ENCODE measurements at regions not wholly inside any gene's neighbourhood (a gene's known extent, or its start where the extent isn't known, plus 50 kb on each side); places are given as distances from the start of the nearest gene placed in this dataset.

DNA sequence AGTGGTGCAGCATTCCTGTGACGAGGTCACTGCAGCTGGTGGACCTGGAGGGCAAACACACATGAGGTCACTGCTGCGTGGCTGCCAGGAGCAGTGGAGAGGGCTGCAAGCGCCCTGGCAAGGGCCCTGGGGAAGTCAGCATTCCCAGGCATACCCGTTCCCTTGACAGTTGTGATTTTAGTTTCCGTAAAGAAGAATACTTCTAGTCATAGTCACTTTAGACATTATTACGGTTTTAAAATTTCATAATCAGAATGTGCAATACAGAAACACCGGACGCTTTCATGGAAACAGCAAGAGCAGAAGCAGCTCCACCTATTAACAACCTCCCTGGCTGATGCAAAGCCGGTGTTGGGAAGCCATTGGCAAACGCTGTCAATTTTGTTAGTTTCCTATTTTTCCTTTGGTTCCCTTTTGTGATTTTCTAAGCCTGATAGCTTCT, 129.8 kb downstream of the GADD45G start:
- no peak overlapping the region for H2AFZ ChIP-seq (ENCODE audit: low read depth, low read length, poor library complexity, severe bottlenecking)
- H3K4me3 ChIP-seq (replicated peaks in 1 of 2; ENCODE audit: low read depth in 1 of 2, low read length in 2 of 2): no peak overlapping the region
- no peak overlapping the region for H3K9ac ChIP-seq (ENCODE audit: low read length)
- H3K36me3 ChIP-seq (ENCODE audit: control insufficient read depth in 1 of 2, insufficient read depth in 2 of 2, low read length in 2 of 2): no peaks in the 10 kb centered on the region
- no peaks in the 10 kb centered on the region for H3K9me2 ChIP-seq (ENCODE audit: insufficient read depth)
- DNase-seq (ENCODE audit: low read depth, low spot score) (no peak), ATAC-seq (no peak)
- ChIA-PET CTCF (no interaction called here), RAD21 (ENCODE audit: low non-redundant PET in 1 of 2, low total read pairs in 2 of 2, uncharacterized antibody in 2 of 2, unreplicated experiment in 2 of 2) (no interaction called here), POLR2A (no interaction called here)
- no peaks in the 10 kb centered on the region; a peak in 1 of 4 replicates for H3K4me1 ChIP-seq (ENCODE audit: control insufficient read depth in 1 of 2, insufficient read depth in 2 of 2, low read length in 2 of 2)
- intact Hi-C loops (cut with micrococcal nuclease): no loop called here
- TF ChIP-seq SP1 (IDR thresholded peaks at IDR 0.05; ENCODE audit: low read depth) (no peak), FOSL1 (IDR thresholded peaks at IDR 0.05; ENCODE audit: low read depth) (no peak), TCF7L2 (IDR thresholded peaks at IDR 0.05; ENCODE audit: borderline replicate concordance, extremely low read depth, insufficient read depth, insufficient read length) (no peak), MAX (IDR thresholded peaks at IDR 0.05) (no peak), CEBPB (IDR thresholded peaks at IDR 0.05; ENCODE audit: low read depth) (no peak), SRF (IDR thresholded peaks at IDR 0.05; ENCODE audit: low read depth) (no peak), POLR2A (IDR thresholded peaks at IDR 0.05; ENCODE audit: borderline replicate concordance, extremely low read depth, insufficient read depth, insufficient read length) (no peak), ZFX (IDR thresholded peaks at IDR 0.05) (no peak), JUND (IDR thresholded peaks at IDR 0.05) (no peak), POLR2AphosphoS5 (IDR thresholded peaks at IDR 0.05; ENCODE audit: low read depth, low read length) (no peak), RAD21 (IDR thresholded peaks at IDR 0.05; ENCODE audit: low read depth) (no peak), SIN3A (IDR thresholded peaks at IDR 0.05; ENCODE audit: low read depth) (no peak), ELF1 (IDR thresholded peaks at IDR 0.05; ENCODE audit: borderline replicate concordance, low read depth) (no peak)
- TF ChIP-seq, protein P1, sequence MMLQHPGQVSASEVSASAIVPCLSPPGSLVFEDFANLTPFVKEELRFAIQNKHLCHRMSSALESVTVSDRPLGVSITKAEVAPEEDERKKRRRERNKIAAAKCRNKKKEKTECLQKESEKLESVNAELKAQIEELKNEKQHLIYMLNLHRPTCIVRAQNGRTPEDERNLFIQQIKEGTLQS (IDR thresholded peaks at IDR 0.05): no peak
- no peak overlapping the region for H3K27ac ChIP-seq (ENCODE audit: low read depth, low read length)
- no peaks in the 10 kb centered on the region for H3K9me3 ChIP-seq (ENCODE audit: control insufficient read depth in 1 of 2, insufficient read depth in 1 of 2, low read depth in 1 of 2, low read length in 2 of 2)
- H4K20me1 ChIP-seq (ENCODE audit: insufficient read depth): no peaks in the 10 kb centered on the region
- H3K4me2 ChIP-seq (ENCODE audit: low read length): no peak overlapping the region
- no peaks in the 10 kb centered on the region for H3K79me2 ChIP-seq (ENCODE audit: insufficient read depth, low read length)
- BruUV-seq (replicated peaks): no TSS peak
- H3K27me3 ChIP-seq (ENCODE audit: insufficient read depth, low read length): peaks cover 18% of the 10 kb centered on the region; the same call in 1 of the 2 replicates
